Keratinocyte (primary cell): ENCODE measurements at regions not wholly inside any gene's neighbourhood (a gene's known extent, or its start where the extent isn't known, plus 50 kb on each side); places are given as distances from the start of the nearest gene placed in this dataset.

Source experiments
- DNase-seq: peaks from one replicate; pipeline ENCODE4 v3.0.0-alpha.2; 2011; ENCODE audit warnings: low read depth, missing footprints, low spot score
- FAIRE-seq: peaks from 2 replicates; lab custom pipeline; 2011; peaks lifted over from hg19 to GRCh38; lab: Jason Lieb, UNC
- H2AFZ ChIP-seq: 2 replicates; pipeline ENCODE4 v1.6.0; 2012; ENCODE audit warnings: low read length, control low read depth, inconsistent platforms; ENCODE audit not compliant: control insufficient read depth
- H3K27ac ChIP-seq: 2 replicates; pipeline ENCODE4 v1.5.1; 2011; ENCODE audit warnings: low read length; ENCODE audit not compliant: control insufficient read depth, insufficient read depth
- H3K27me3 ChIP-seq: 3 replicates; pipeline ENCODE4 v1.6.0; 2011; ENCODE audit warnings: low read length; ENCODE audit not compliant: control insufficient read depth, insufficient read depth; ENCODE audit errors: extremely low read depth
- H3K36me3 ChIP-seq, 2 experiments: 2 replicates in 1 of 2; 3 replicates in 1 of 2; pipeline ENCODE4 v1.5.1; 2011; ENCODE audit warnings: low read length in 2 of 2, mild to moderate bottlenecking in 1 of 2; ENCODE audit not compliant: control insufficient read depth in 2 of 2, insufficient read depth in 2 of 2; ENCODE audit errors: extremely low read depth in 1 of 2
- H3K4me1 ChIP-seq: 3 replicates; pipeline ENCODE4 v1.5.1; 2011; ENCODE audit warnings: low read length; ENCODE audit not compliant: control insufficient read depth, insufficient read depth; ENCODE audit errors: extremely low read depth
- H3K4me2 ChIP-seq: 3 replicates; pipeline ENCODE4 v1.6.0; 2011; ENCODE audit warnings: low read depth, low read length; ENCODE audit not compliant: control insufficient read depth, insufficient read depth; ENCODE audit errors: extremely low read depth
- H3K4me3 ChIP-seq, 3 experiments: fragments of 200-600 bp in 1 of 3; sonication (generic) in 1 of 3; 2 replicates in 2 of 3; 3 replicates in 1 of 3; pipeline ENCODE4 v1.5.1; 2011 to 2016; ENCODE audit warnings: low read length in 3 of 3, mild to moderate bottlenecking in 3 of 3, control low read depth in 2 of 3, inconsistent platforms in 1 of 3, low read depth in 1 of 3, mixed read lengths in 1 of 3, mixed run types in 1 of 3, moderate library complexity in 1 of 3; ENCODE audit not compliant: control insufficient read depth in 2 of 3, insufficient read depth in 2 of 3; ENCODE audit errors: extremely low read depth in 1 of 3
- H3K79me2 ChIP-seq: 2 replicates; pipeline ENCODE4 v1.6.0; 2012; ENCODE audit warnings: low read length; ENCODE audit not compliant: control insufficient read depth, insufficient read depth
- H3K9ac ChIP-seq: 3 replicates; pipeline ENCODE4 v1.6.0; 2011; ENCODE audit warnings: low read length; ENCODE audit not compliant: control insufficient read depth, insufficient read depth; ENCODE audit errors: extremely low read depth
- H3K9me1 ChIP-seq: 3 replicates; pipeline ENCODE4 v1.6.0; 2011; ENCODE audit warnings: low read length; ENCODE audit not compliant: control insufficient read depth, insufficient read depth; ENCODE audit errors: extremely low read depth
- H3K9me3 ChIP-seq: 2 replicates; pipeline ENCODE4 v1.5.1; 2012; ENCODE audit warnings: low read depth, low read length; ENCODE audit not compliant: control insufficient read depth
- H4K20me1 ChIP-seq: 3 replicates; pipeline ENCODE4 v1.6.0; 2011; ENCODE audit warnings: low read length; ENCODE audit not compliant: control insufficient read depth, insufficient read depth; ENCODE audit errors: extremely low read depth
- EZH2 ChIP-seq: IDR thresholded peaks from one replicate; pipeline ENCODE4 v1.6.1; 2012; ENCODE audit warnings: inconsistent platforms, mild to moderate bottlenecking, low read length, moderate library complexity
- dilution Hi-C: fragments of 300-500 bp; cut with MboI; formaldehyde crosslinking; loops from one replicate; pipeline ENCODE4 v1.7.0; 2020; ENCODE audit warnings: low sequenced_read_pairs; ENCODE audit not compliant: extremely low pct_ligation_motif_present
- TF ChIP-seq, protein P1 (sequence below), 3 experiments: IDR thresholded peaks in 1 of 3; conservative IDR thresholded peaks in 1 of 3; optimal IDR thresholded peaks in 1 of 3; 2 replicates in 2 of 3; 3 replicates in 1 of 3; pipeline versions ENCODE3 to v1.5.1; 2011; ENCODE audit warnings: low read length in 3 of 3, mild to moderate bottlenecking in 3 of 3, moderate library complexity in 2 of 3, control low read depth in 1 of 3, inconsistent platforms in 1 of 3; ENCODE audit not compliant: insufficient read depth in 2 of 3; ENCODE audit errors: extremely low read depth in 1 of 3

DNA sequence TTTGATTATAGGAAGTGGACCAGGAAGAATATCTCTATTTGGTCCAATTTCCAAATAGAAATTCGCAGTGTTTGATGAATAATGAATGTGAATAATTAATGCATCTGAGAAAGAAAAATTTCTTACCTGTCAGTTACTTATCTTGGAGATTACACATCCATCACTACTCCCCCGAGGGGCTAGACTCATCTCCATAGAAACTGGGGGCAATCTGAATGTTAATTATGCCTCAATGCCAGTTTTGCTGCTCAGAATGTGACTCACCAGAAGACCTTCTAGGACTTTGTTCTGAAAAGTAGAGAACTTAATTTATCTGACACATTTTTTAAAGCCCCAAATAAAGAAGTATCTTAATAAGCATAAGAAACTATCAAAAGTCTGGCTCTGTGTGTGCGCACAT is 233.4 kb upstream of the NR4A3 start:
- Histone ChIP-seq H3K36me3 (no peaks in the 10 kb centered on the region), H3K27ac (no peak overlapping the region), H3K27me3 (no peaks in the 10 kb centered on the region), H3K9me3 (no peaks in the 10 kb centered on the region), H4K20me1 (no peaks in the 10 kb centered on the region), H3K79me2 (no peaks in the 10 kb centered on the region), H3K4me1 (no peaks in the 10 kb centered on the region), H3K9ac (no peak overlapping the region), H3K4me3 (no peak overlapping the region), H2AFZ (no peak overlapping the region), H3K9me1 (no peaks in the 10 kb centered on the region), H3K4me2 (no peak overlapping the region)
- FAIRE-seq, result no peak
- TF ChIP-seq EZH2, result no peak
- TF ChIP-seq, protein P1, sequence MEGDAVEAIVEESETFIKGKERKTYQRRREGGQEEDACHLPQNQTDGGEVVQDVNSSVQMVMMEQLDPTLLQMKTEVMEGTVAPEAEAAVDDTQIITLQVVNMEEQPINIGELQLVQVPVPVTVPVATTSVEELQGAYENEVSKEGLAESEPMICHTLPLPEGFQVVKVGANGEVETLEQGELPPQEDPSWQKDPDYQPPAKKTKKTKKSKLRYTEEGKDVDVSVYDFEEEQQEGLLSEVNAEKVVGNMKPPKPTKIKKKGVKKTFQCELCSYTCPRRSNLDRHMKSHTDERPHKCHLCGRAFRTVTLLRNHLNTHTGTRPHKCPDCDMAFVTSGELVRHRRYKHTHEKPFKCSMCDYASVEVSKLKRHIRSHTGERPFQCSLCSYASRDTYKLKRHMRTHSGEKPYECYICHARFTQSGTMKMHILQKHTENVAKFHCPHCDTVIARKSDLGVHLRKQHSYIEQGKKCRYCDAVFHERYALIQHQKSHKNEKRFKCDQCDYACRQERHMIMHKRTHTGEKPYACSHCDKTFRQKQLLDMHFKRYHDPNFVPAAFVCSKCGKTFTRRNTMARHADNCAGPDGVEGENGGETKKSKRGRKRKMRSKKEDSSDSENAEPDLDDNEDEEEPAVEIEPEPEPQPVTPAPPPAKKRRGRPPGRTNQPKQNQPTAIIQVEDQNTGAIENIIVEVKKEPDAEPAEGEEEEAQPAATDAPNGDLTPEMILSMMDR (optimal IDR thresholded peaks at IDR 0.05 in 1 of 3, IDR thresholded peaks at IDR 0.05 in 1 of 3, conservative IDR thresholded peaks at IDR 0.05 in 1 of 3; ENCODE audit: extremely low read depth in 1 of 3, insufficient read depth in 2 of 3, low read length in 3 of 3), result no peak
- dilution Hi-C loops, result no loop called here
- DNase-seq, result no peak

DNA sequence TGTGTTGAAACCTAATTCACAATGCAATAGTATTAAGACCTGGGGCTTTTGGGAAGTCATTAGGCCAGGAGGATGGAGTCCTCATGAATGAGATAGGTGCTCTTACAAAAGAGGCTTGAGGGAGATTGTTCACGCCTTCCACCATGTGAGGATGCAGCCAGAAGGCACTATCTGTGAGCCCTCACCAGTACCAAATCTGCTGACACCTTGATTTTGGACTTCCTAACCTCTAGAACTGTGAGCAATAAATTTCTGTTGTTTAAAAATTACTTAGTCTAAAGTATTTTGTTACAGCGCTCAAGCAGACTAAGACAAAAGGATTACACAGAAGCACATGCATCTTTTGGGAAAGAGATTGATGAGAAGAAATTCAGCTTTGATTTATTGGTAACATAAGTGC is 232.9 kb upstream of the NR4A3 start:
- Histone ChIP-seq H3K4me3 (no peak overlapping the region), H3K4me2 (no peak overlapping the region), H4K20me1 (no peaks in the 10 kb centered on the region), H3K9me3 (no peaks in the 10 kb centered on the region), H3K9ac (no peak overlapping the region), H3K9me1 (no peaks in the 10 kb centered on the region), H3K36me3 (no peaks in the 10 kb centered on the region), H3K27me3 (no peaks in the 10 kb centered on the region), H3K79me2 (no peaks in the 10 kb centered on the region), H3K4me1 (no peaks in the 10 kb centered on the region), H2AFZ (no peak overlapping the region), H3K27ac (no peak overlapping the region)
- FAIRE-seq (no peak), DNase-seq (no peak)
- dilution Hi-C loops, result no loop called here
- TF ChIP-seq, protein P1 (optimal IDR thresholded peaks at IDR 0.05 in 1 of 3, IDR thresholded peaks at IDR 0.05 in 1 of 3, conservative IDR thresholded peaks at IDR 0.05 in 1 of 3; ENCODE audit: extremely low read depth in 1 of 3, insufficient read depth in 2 of 3, low read length in 3 of 3), result no peak
